Parathyroid adenoma (tissue), 2 donors: ENCODE measurements at regions not wholly inside any gene's neighbourhood (a gene's known extent, or its start where the extent isn't known, plus 50 kb on each side); places are given as distances from the start of the nearest gene placed in this dataset.

ENCODE experiments used
- H2AFZ ChIP-seq: fragments of 300-600 bp; sonication (generic); one replicate; pipeline ENCODE4 v1.7.0; 2017; ENCODE audit warnings: antibody characterized with exemption, mild to moderate bottlenecking
- H3K27ac ChIP-seq: fragments of 300-600 bp; sonication (generic); one replicate; pipeline ENCODE4 v1.7.0; 2017
- H3K27me3 ChIP-seq: fragments of 300-600 bp; sonication (generic); one replicate; pipeline ENCODE4 v1.7.0; 2017; ENCODE audit warnings: low read length; ENCODE audit not compliant: control insufficient read depth, insufficient read depth
- H3K36me3 ChIP-seq: fragments of 300-600 bp; sonication (generic); one replicate; pipeline ENCODE4 v1.7.0; 2017; ENCODE audit warnings: low read length; ENCODE audit not compliant: control insufficient read depth, insufficient read depth
- H3K4me1 ChIP-seq: fragments of 300-600 bp; sonication (generic); one replicate; pipeline ENCODE4 v1.7.0; 2017; ENCODE audit warnings: control low read depth
- H3K4me2 ChIP-seq: fragments of 300-600 bp; sonication (generic); one replicate; pipeline ENCODE4 v1.7.0; 2017; ENCODE audit warnings: low read length
- H3K4me3 ChIP-seq: fragments of 300-600 bp; sonication (generic); one replicate; pipeline ENCODE4 v1.7.0; 2017; ENCODE audit warnings: low read depth, low read length
- H3K79me2 ChIP-seq: fragments of 300-600 bp; sonication (generic); one replicate; pipeline ENCODE4 v1.7.0; 2017; ENCODE audit warnings: control low read depth
- H3K9ac ChIP-seq: fragments of 300-600 bp; sonication (generic); one replicate; pipeline ENCODE4 v1.7.0; 2017; ENCODE audit warnings: mild to moderate bottlenecking
- H3K9me3 ChIP-seq: fragments of 300-600 bp; sonication (generic); one replicate; pipeline ENCODE4 v1.7.0; 2017; ENCODE audit warnings: low read length; ENCODE audit not compliant: control insufficient read depth
- CTCF ChIP-seq: fragments of 300-600 bp; sonication (generic); IDR thresholded peaks from one replicate; pipeline ENCODE4 v1.7.0; 2017; ENCODE audit warnings: antibody characterized with exemption, mild to moderate bottlenecking
- donor health status: primary hyperparathyroidism.

GRCh38 chr9:16217943-16218701 lies 652.3 kb downstream of the BNC2 start:
- no peak overlapping the region for H3K9ac ChIP-seq

GRCh38 chr9:16221366-16221765 lies 649.1 kb downstream of the BNC2 start:
- no peaks in the 10 kb centered on the region for H3K36me3 ChIP-seq
- no peaks in the 10 kb centered on the region for H3K9me3 ChIP-seq
- no peaks in the 10 kb centered on the region for H3K79me2 ChIP-seq
- H3K27me3 ChIP-seq = no peaks in the 10 kb centered on the region
- H3K27ac ChIP-seq = no peak overlapping the region
- no peak overlapping the region for H3K9ac ChIP-seq
- no peaks in the 10 kb centered on the region for H3K4me1 ChIP-seq
- no peak overlapping the region for H3K4me3 ChIP-seq
- H3K4me2 ChIP-seq = no peak overlapping the region
- no peak overlapping the region for H2AFZ ChIP-seq
- TF ChIP-seq CTCF = no peak

More at GRCh38 chr9:16217943-16218701, 652.3 kb downstream of the BNC2 start:
- Histone ChIP-seq H3K36me3 (no peaks in the 10 kb centered on the region), H3K27ac (no peak overlapping the region), H3K79me2 (no peaks in the 10 kb centered on the region), H3K9me3 (no peaks in the 10 kb centered on the region), H2AFZ (no peak overlapping the region), H3K4me1 (no peaks in the 10 kb centered on the region), H3K27me3 (no peaks in the 10 kb centered on the region), H3K4me2 (no peak overlapping the region), H3K4me3 (no peak overlapping the region)
- no peak for TF ChIP-seq CTCF

- Histone ChIP-seq H3K27ac (no peak overlapping the region), H3K4me1 (no peaks in the 10 kb centered on the region), H3K79me2 (no peaks in the 10 kb centered on the region), H3K4me3 (no peak overlapping the region), H3K9ac (no peak overlapping the region), H3K4me2 (no peak overlapping the region), H3K27me3 (no peaks in the 10 kb centered on the region), H2AFZ (no peak overlapping the region), H3K9me3 (no peaks in the 10 kb centered on the region), H3K36me3 (no peaks in the 10 kb centered on the region)
- TF ChIP-seq CTCF = no peak
Measured at GRCh38 chr9:16221822-16222547, 648.5 kb downstream of the BNC2 start.

- no peak overlapping the region for H3K4me2 ChIP-seq
- H3K9me3 ChIP-seq = no peaks in the 10 kb centered on the region
- TF ChIP-seq CTCF = no peak
- no peaks in the 10 kb centered on the region for H3K79me2 ChIP-seq
- no peak overlapping the region for H3K27ac ChIP-seq
- H2AFZ ChIP-seq = no peak overlapping the region
- H3K27me3 ChIP-seq = no peaks in the 10 kb centered on the region
- H3K4me1 ChIP-seq = no peaks in the 10 kb centered on the region
- H3K9ac ChIP-seq = no peak overlapping the region
- H3K4me3 ChIP-seq = no peak overlapping the region
- no peaks in the 10 kb centered on the region for H3K36me3 ChIP-seq
Measured at GRCh38 chr9:16223074-16223871, 647.2 kb downstream of the BNC2 start.
